NCI-H146 (cell line): ENCODE measurements at regions not wholly inside any gene's neighbourhood (a gene's known extent, or its start where the extent isn't known, plus 50 kb on each side); places are given as distances from the start of the nearest gene placed in this dataset.
"Not testable (repeated sequence)": the region's sequence is repeated elsewhere in the genome, so short reads cannot be mapped to it uniquely, and the experiment has no call there.

ENCODE experiments used
- DNase-seq: peaks from one replicate; lab custom pipeline; 2025; lab: John Stamatoyannopoulos, UW

DNA sequence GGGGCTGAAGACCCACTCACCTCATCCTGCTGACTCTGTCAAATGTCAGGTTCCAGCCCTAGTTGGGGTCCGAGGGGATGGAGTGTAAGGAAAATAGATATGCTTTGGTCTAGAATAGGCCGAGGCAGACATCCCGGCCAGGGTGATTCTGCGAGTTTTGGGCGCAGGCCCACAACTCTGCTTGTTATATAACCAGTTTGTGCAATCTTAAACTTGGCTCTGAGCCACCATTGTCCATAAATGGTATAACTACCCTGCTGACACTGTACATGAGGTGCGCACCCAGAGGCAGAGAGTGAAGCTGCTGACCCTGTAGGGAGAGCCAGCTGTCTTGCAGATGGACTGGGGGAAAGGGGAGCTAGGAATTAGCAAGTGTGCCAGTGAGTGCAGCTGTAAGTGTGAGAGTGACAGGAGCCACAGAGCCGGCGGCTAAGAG, 1388.8 kb downstream of the AMY1C start:
- DNase-seq, result peak; percentile 92

DNA sequence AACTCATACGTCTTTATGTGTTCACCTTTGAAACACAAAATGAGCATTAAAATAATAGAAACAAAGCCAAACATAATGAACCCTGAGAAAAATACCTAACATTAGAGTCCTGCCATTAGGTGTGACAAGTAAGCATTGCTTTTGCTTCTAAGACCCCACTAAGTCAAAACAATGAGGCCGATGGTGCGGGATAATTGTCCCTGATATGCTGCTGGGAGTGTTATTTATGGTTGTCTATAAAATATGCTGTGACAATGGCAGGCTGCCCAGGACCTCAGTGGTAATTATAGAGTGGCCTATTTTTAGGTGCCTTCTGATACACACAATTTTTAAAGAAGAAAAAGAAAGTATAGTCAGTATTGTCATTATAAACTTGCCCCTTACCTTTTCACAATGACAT, 1423.1 kb downstream of the AMY1C start:
- peak; percentile 96 for DNase-seq

DNA sequence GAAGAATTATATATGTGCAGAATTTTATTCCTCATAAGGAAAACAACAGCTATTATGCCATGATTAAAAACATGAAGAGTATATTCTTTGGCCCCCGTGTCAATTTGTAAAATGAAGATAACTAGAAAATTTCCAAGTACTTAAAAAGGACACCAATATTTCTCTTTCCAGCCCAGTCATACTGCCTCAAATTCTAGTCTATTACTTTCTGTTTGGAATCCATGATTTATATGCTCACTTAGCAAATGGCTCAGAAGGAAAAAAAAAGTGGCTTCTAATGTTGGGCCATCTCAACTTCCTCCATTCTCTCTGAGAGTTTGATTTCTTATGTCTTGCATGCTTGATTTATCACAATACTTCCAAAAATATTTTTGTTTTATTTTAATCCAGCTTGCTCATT, 1431.1 kb downstream of the AMY1C start:
- DNase-seq, result no peak

DNA sequence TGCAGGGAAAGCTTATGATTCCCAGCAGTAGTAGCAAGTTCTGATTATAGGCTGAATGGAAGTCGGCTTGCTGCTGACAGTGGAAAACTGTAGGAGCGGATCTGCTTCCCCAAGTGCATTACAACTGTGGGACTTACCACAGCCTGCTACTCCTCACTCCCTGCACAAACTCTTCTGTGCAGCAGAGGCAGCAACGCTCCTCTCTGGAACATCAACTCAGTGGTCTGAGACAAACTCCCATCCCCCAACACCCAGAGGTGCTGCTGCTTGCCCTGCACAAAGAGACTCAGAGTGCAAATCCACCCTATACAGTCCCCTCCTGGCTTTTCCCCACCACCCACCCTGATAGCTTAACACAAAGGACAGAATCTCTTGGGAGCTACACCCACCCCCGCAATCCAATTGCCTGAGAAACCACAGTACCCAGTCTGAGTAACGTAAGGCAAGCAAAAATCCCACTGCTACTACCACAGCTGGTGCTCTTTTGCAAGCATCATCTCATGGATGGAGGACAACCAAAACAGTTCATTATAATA, 1455.2 kb downstream of the AMY1C start:
- no peak for DNase-seq

DNA sequence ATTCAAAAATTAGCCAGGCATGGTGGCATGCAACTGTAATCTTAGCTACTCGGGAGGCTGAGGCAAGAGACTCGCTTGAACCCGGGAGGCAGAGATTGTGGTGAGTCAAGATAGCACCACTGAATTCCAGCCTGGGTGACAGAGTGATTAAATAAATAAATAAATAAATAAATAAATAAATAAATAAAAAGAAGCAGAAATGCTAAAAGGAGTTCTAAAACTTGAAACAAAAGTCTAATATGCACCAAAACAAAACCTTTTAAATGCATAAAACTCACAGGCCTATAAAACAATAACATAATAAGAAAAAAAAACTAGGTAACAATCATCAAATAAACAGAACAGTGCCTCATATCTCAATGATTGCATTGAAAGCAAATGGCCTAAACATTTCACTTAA, 1458.9 kb downstream of the AMY1C start:
- DNase-seq, result no peak

DNA sequence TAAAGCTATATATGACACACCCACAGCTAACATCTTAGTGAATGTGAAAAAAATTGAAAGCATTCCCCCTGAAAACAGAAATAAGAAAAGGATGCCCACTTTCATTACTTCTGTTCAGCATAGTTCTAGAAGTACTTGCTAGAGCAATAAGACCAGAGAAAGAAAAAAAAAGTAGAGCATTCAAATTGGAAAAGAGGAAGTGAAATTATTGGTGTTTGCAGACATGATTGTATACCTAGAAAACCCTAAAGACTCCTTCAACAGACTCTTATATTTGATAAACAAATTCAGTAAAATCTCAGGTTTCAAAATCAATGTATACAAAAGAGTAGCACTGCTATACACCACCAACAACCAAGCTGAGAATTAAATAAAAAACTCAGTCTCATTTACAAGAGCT, 1461.0 kb downstream of the AMY1C start:
- no peak for DNase-seq

DNA sequence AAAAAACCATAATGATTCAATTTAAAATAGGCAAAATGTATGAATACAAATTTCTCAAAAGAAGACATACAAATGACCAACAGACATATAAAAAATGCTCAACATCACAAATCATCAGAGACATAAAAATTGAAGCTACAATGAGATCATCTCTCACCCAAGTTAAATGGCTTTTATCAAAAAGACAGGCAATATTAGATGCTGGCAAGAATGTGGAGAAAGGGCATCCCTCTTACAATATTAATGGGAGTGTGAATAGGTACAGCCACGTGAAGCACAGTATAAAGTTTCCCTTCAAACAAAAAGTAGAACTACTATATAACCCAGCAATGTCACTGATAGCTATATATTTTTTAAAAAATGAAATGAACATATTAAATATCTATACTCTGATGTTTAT, 1481.7 kb downstream of the AMY1C start:
- no peak for DNase-seq

DNA sequence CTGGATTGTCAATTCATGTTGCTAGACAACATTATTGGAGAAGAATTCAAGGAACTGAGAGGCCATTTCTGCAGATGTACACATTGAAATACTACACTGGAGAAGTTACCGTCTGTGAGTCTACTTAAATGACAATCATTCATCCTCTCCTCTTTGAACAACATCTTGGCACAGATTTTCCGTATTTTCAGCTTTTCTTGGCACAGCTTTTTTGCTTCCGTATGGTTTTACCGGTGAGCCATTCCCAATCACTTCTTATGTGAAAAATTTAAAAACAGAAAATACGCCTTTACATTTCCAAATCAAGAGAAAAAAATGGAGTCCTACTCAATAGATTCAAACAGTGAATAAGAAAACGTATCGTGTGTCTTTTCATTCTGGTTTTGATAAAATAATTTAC, 1493.7 kb downstream of the AMY1C start:
- DNase-seq, result no peak

DNA sequence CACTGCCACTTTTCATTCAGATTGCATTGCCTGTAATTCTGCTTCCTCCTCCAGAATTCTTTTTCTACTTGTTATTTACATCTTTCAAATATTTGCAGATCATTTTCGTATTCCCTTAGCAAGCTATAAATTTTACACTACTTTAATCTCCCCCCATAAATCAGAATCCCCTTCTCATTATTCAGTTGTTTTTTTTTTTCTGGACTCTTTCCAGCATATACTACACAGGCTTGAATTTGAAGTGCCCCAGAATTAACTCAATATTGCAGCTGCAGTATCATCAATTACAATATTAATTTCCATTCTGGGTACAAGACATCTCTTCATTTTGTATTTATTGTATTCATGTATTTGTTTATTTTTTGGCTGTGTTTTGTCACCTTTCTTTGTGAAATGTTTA, 1494.3 kb downstream of the AMY1C start:
- DNase-seq, result no peak

DNA sequence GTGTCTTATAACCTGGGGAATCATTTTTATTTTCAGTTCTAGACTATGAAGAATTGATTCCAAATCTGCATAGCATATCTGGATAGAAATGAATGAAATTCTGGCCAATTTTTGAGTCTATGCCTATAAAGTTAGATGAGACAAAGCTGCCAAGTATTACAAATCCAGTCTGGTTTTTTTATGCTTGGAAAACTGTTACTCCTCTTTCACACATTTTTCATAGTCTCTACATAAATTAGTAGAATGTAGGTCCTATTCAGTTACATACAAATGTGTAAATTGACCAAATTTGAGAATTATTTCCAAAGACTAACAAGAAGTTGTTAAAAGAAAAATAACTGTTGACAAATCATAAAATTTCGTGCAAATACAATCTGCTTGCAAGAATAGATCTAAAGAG, 1505.2 kb downstream of the AMY1C start:
- no peak for DNase-seq

DNA sequence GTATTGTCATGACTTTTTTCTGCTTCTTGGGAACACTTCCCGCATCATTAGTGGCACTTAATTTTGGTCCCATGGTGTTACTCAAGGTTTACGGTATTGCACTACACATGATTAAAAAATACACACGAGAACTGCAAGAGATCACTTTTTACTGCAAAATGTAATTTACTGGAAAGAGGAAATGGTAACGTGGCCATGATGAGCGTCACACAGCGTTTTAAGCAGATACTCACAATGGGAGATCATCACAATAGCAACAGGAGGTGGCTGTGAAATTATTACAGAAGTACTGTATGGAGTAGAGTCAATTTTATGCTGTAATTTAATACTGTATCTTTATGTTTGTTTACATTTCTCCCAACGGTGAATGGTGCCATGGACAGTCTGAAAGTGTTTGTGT, 1510.3 kb downstream of the AMY1C start:
- peak; percentile 57 for DNase-seq

DNA sequence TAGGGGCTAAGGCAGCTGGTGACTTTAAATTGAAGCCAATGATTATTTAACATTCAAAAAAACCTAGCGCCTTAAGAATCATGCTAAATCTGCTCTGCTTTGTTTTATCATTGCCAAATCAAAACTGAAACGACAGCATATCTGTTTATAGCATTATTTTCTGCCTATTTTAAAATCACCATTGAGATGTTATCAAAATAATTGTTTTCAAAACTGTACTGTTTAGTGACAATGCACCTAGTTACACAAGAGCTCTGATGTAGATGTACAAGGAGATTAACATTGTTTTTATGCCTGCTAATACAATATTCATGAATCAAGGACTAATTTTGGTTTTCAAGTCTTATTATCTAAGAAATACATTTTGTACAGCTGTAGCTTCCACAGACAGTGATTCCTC, 1521.3 kb downstream of the AMY1C start:
- DNase-seq, result no peak

DNA sequence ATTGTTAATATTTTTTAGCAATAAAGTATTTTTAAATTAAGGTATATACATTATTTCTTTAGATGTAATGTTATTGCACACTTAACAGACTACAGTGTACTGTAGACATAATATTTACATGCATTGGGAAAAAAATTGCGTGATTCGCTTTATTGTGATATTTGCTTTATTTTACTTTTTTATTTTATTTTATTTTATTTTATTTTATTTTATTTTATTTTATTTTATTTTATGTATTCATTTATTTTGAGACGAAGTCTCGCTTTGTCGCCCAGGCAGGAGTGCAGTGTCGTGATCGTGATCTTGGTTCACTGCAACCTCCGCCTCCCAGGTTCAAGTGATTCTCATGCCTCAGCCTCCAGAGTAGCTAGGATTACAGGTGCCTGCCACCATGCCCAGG, 1522.7 kb downstream of the AMY1C start:
- not testable (repeated sequence) for DNase-seq

DNA sequence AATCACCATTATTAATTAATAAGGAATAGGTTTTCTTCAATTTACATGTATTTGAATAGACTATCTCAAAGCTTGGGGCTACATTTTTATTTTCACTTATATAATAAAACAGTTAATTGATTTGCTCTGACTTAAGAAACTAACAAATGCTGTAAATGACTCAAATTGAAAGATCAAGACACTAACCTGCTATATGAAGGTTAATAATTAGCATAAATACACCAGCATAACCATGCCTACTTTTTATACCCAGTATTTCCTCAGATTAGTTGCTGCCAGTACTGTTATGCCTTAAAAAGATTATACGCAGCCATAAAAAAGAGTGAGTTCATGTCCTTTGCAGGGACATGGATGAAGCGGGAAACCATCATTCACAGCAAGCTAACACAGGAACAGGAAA, 1545.1 kb downstream of the AMY1C start:
- no peak for DNase-seq

DNA sequence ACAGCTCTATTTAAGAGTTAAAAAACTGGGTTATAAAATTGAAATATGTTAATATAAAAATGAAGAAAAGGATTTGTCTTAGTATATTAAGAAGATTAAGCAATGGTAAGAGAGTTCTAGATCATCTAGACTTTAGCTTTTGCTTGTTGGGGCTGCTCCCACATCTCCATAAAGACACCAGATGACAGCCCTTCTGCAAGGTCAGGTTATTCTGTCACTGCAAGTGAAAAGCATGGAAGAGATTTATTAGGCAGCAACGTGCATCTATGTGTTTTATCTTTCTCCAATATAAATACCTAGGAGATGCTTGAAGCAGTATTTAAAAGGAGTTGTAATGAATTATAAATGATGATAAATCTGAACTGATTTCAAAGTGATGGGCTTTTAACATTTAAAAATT, 1560.4 kb downstream of the AMY1C start:
- no peak for DNase-seq

DNA sequence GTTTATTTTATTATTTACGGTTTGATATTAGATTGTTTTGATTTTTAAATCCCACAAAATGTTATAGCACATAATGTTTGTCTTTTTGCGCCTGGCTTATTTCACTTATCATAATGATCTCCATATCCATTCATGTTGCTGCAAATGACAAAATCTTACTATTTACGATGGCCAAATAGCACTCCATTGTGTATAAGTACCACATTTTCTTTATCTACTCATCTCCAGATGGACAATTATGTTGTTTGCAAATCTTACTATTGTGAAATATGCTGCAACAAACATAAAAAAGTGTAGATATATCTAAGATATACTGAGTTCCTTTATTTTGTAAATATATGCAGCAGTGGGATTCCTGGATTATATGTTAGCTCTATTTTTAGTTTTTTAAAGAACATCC, 1568.3 kb downstream of the AMY1C start:
- DNase-seq, result no peak

DNA sequence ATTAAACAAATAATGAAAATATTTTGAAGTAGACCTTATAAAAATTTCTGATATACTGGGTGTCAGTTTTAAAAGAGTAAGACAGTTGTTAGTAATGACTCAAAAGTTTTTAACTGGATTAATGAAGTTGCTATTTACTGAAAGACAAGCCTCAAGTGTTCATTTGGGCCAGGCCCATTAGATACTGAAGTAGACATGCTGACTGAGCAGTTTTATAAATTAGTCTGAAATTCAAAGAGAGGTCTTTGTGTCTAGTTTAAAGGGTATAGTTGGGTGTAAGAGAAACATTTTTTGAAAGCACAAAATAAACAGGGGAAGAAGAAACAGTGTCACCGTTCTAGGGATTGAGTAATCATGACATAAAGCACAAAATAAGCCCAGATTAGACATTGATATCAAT, 1577.2 kb downstream of the AMY1C start:
- DNase-seq, result no peak

DNA sequence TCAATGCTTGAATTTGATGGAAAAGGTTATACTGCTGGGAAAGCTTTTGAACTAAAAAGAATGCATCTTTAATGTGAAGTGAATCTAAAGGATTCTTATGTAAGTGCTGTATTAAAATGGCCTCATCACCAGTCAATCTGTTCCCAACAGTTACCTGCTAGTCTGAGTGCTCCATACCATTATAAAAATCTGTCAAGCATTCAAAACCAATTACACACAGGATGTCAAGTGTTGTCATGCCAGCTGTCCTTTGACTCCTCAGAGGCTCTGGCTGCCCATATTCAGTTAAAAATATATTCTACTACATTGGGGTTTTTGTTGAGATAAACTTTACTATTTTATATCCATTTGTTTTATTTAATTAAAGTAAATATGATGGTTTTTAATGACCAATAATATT, 1587.7 kb downstream of the AMY1C start:
- peak; percentile 16 for DNase-seq

DNA sequence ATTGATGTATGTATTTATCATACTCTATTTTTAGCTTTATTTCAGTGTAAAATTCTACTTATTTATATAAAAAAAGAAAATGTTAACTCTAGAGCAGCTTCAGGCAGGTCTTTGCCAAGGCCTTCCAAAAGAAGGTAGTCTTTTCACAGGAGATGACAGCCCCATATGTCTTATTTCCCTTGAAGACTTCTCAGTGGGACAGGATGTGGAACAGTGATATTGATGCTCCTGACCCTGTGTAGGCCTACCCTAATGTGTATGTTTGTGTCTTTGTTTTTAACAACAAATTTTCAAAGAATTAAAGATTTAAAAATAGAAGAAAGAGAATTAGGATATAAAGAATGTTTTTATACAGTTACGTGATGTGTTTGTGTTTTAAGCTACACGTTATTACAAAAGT, 1593.6 kb downstream of the AMY1C start:
- no peak for DNase-seq

DNA sequence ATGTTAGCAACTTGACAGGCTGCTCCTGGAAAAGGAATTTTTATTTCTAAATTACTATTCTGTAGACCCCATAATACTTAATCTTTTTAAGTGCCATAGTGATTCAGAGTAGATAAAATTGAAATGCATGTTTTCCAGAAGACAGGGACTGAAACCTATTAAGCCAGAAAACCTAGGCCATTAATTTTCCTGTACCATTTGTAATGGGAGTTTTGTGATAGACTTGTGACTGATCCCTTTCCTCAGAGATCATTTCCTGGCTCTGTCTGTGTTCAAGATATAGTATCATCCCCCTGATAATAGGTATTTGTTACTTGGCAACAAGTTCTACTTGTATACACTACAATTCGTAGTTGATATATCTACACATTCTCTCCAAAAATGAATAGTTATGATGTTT, 1609.8 kb downstream of the AMY1C start:
- DNase-seq, result no peak

DNA sequence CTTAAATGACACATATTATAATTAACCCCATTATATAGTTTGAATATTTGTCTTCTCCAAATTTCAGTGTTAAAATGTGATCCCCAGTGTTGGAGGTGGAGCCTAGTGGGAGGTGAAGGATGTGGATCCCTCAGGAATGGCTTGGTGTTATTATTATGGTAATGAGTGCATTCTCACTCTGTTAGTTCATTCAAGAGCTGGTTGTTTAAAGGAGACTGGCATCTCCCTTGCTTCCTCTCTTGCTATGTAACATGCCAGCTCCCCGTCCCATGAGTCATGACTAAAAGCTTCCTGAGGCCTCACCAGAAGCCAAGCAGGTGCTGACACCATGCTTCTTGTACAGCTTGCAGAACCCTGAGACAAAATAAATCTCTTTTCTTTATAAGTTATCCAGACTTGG, 1612.7 kb downstream of the AMY1C start:
- no peak for DNase-seq

DNA sequence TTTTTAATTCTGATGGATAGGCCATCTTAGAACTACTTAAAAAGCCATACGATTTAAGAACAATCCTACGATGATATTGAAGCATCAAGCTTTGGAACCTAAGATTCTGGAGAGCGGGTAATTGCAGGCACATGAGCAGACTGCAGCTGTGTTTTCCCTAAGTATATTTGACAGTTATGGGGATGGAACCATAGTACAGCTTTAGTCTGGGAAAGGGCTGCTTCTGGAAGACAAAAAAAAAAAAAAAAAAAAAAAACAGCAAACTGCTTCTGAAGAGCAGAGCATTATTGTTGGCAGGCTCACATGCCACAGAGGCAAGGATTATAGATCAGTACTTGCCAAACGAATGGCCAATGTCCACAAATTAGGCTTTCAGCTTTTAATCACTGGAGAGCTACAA, 1618.7 kb downstream of the AMY1C start:
- peak; percentile 48 for DNase-seq

DNA sequence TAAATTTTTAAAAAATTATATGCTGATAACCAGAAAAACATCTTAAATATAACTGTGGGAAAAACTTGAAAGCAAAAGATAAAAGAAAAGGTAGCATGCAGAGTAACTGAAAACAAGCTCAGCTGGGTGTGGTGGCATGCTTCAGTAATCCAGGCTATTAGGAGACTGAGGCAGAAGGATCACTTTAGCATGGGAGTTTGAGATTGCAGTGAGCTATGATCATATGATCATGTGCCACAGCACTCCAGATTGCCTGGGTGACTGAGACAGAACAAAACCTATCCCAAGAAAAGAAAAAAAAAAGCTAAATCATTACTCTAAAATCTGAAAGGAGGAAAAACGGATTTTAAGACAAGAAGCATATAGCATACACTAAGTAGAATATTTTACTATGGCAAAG, 1624.0 kb downstream of the AMY1C start:
- DNase-seq, result no peak

DNA sequence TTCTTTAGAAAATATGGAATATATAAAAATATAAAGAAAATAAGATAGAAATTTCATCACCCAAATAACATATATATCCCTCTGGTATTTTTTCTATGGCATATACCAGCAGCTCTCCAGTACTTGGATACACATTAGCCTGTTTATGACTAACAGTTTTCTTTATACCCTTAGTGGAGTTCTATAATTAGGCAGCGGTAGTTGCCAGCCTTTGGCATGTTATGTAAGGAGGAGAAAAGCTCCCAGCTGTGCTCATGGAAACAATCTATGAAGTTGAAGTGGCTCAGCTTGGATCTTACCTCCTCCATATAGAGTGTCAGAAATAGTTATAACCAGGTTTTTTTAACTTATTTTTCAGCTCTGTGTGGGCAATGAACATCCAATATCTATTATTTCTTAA, 1636.8 kb downstream of the AMY1C start:
- no peak for DNase-seq

DNA sequence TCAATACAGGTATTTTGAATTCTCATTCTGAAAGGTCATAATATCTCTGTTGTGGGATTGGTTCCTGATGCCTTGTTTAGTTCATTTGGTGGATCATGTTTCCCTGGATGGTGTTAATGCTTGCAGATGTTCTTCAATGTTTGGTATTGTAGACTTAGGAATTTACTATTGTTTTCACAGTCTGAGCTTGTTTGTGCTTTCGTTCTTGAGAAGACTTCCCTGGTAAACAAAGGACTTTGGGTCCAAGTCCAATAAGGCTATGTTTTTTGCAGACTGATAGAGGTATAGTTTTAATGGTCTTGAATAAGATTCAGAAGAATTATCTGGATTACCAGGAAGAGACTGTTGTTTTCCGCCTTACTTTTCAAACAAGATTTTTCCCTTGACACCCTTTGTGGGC, 1646.3 kb downstream of the AMY1C start:
- DNase-seq, result no peak
